KG1 (cell line): ENCODE measurements at regions not wholly inside any gene's neighbourhood (a gene's known extent, or its start where the extent isn't known, plus 50 kb on each side); places are given as distances from the start of the nearest gene placed in this dataset.

ENCODE experiments used
- DNase-seq: peaks from one replicate; lab custom pipeline; 2025; lab: John Stamatoyannopoulos, UW

GRCh38 chr12:107525063-107525718 lies 160.4 kb upstream of the PWP1 start:
- DNase-seq = no peak

- DNase-seq = no peak
Measured at GRCh38 chr12:107525719-107526554, 159.7 kb upstream of the PWP1 start.

- DNase-seq = no peak
Measured at GRCh38 chr12:107526555-107527180, 158.9 kb upstream of the PWP1 start.

GRCh38 chr12:107528731-107529365 lies 156.8 kb upstream of the PWP1 start:
- DNase-seq = no peak

GRCh38 chr12:107529991-107530390 lies 155.6 kb upstream of the PWP1 start:
- no peak for DNase-seq

- DNase-seq = no peak
Measured at GRCh38 chr12:107530701-107531100, 154.9 kb upstream of the PWP1 start.

- no peak for DNase-seq
Measured at GRCh38 chr12:107533218-107533617, 152.4 kb upstream of the PWP1 start.

- DNase-seq = no peak
Measured at GRCh38 chr12:107536613-107537012, 149.0 kb upstream of the PWP1 start.

- no peak for DNase-seq
Measured at GRCh38 chr12:107537464-107538119, 148.0 kb upstream of the PWP1 start.

GRCh38 chr12:107539196-107539939 lies 146.2 kb upstream of the PWP1 start:
- no peak for DNase-seq

GRCh38 chr12:107541001-107541705 lies 144.4 kb upstream of the PWP1 start:
- no peak for DNase-seq

GRCh38 chr12:107543416-107543815 lies 142.2 kb upstream of the PWP1 start:
- DNase-seq = no peak

- no peak for DNase-seq
Measured at GRCh38 chr12:107543841-107544240, 141.8 kb upstream of the PWP1 start.

GRCh38 chr12:107544937-107545336 lies 140.7 kb upstream of the PWP1 start:
- DNase-seq = no peak

GRCh38 chr12:107545737-107546353 lies 139.8 kb upstream of the PWP1 start:
- no peak for DNase-seq

GRCh38 chr12:107547389-107547788 lies 138.2 kb upstream of the PWP1 start:
- no peak for DNase-seq

- no peak for DNase-seq
Measured at GRCh38 chr12:107549651-107550480, 135.7 kb upstream of the PWP1 start.

- DNase-seq = no peak
Measured at GRCh38 chr12:107551434-107551833, 134.2 kb upstream of the PWP1 start.

- no peak for DNase-seq
Measured at GRCh38 chr12:107552263-107552662, 133.3 kb upstream of the PWP1 start.
